ENCODE measurements at regions not wholly inside any gene's neighbourhood (a gene's known extent, or its start where the extent isn't known, plus 50 kb on each side); places are given as distances from the start of the nearest gene placed in this dataset.
A peak's percentile ranks its signal among the peaks of the same experiment; 100 is the strongest.

GRCh38 chr3:106560451-106560966, 691.7 kb upstream of the CBLB start:
- no peaks in the 10 kb centered on the region for H3F3A ChIP-seq (ENCODE audit: insufficient read depth, low read length)
- no peaks in the 10 kb centered on the region for H4K20me1 ChIP-seq (ENCODE audit: insufficient read depth, low read length)
- H3K4me1 ChIP-seq (ENCODE audit: insufficient read depth, low read length, severe bottlenecking), result no peaks in the 10 kb centered on the region
- H3K4me2 ChIP-seq (ENCODE audit: low read length), result no peak overlapping the region
- no peak overlapping the region for H3K9ac ChIP-seq (ENCODE audit: low read length)
- no peaks in the 10 kb centered on the region for H3K79me2 ChIP-seq (ENCODE audit: insufficient read depth, low read length)
- H3K4me3 ChIP-seq (ENCODE audit: low read depth, low read length, poor library complexity, severe bottlenecking), result no peak overlapping the region
- peak overlapping the region; percentile 41; the same call in 1 of the 2 replicates for H2AFZ ChIP-seq (ENCODE audit: low read length)
- H3K9me2 ChIP-seq (ENCODE audit: low read depth, low read length), result no peaks in the 10 kb centered on the region
- no peak for TF ChIP-seq CTCF (IDR thresholded peaks at IDR 0.05; ENCODE audit: low read length)
- TF ChIP-seq EZH2 (IDR thresholded peaks at IDR 0.05; ENCODE audit: borderline replicate concordance, low read length), result no peak
- H3K9me3 ChIP-seq (ENCODE audit: low read length), result no peaks in the 10 kb centered on the region
- H3K36me3 ChIP-seq (ENCODE audit: insufficient read depth, low read length), result no peaks in the 10 kb centered on the region
- H3K27ac ChIP-seq (ENCODE audit: low read depth, low read length, poor library complexity, severe bottlenecking), result no peak overlapping the region
- H3K27me3 ChIP-seq (ENCODE audit: insufficient read depth, low read length), result no peaks in the 10 kb centered on the region

- H3K4me1 ChIP-seq (ENCODE audit: insufficient read depth, low read length, severe bottlenecking), result peaks cover 12% of the 10 kb centered on the region
- no peak overlapping the region for H3K4me3 ChIP-seq (ENCODE audit: low read depth, low read length, poor library complexity, severe bottlenecking)
- no peaks in the 10 kb centered on the region for H3K27me3 ChIP-seq (ENCODE audit: insufficient read depth, low read length)
- H3K4me2 ChIP-seq (ENCODE audit: low read length), result no peak overlapping the region; the same call in 1 of the 2 replicates
- no peak overlapping the region for H3K27ac ChIP-seq (ENCODE audit: low read depth, low read length, poor library complexity, severe bottlenecking)
- H3K79me2 ChIP-seq (ENCODE audit: insufficient read depth, low read length), result no peaks in the 10 kb centered on the region
- no peak overlapping the region for H3K9ac ChIP-seq (ENCODE audit: low read length)
- H3K9me2 ChIP-seq (ENCODE audit: low read depth, low read length), result no peaks in the 10 kb centered on the region
- H3K36me3 ChIP-seq (ENCODE audit: insufficient read depth, low read length), result no peaks in the 10 kb centered on the region
- TF ChIP-seq CTCF (IDR thresholded peaks at IDR 0.05; ENCODE audit: low read length) (peak; percentile 40; the same call in 1 of the 2 replicates), EZH2 (IDR thresholded peaks at IDR 0.05; ENCODE audit: borderline replicate concordance, low read length) (no peak)
- H3K9me3 ChIP-seq (ENCODE audit: low read length), result no peaks in the 10 kb centered on the region
- H2AFZ ChIP-seq (ENCODE audit: low read length), result peak overlapping the region; percentile 64
- no peaks in the 10 kb centered on the region for H4K20me1 ChIP-seq (ENCODE audit: insufficient read depth, low read length)
- no peaks in the 10 kb centered on the region for H3F3A ChIP-seq (ENCODE audit: insufficient read depth, low read length)
Observed at GRCh38 chr3:106566277-106566676, 697.5 kb upstream of the CBLB start.

- Histone ChIP-seq H3K9me2 (ENCODE audit: low read depth, low read length) (no peaks in the 10 kb centered on the region), H2AFZ (ENCODE audit: low read length) (no peak overlapping the region), H3K4me3 (ENCODE audit: low read depth, low read length, poor library complexity, severe bottlenecking) (no peak overlapping the region), H3K27me3 (ENCODE audit: insufficient read depth, low read length) (no peaks in the 10 kb centered on the region), H3K36me3 (ENCODE audit: insufficient read depth, low read length) (no peaks in the 10 kb centered on the region), H3K9me3 (ENCODE audit: low read length) (no peaks in the 10 kb centered on the region), H3K9ac (ENCODE audit: low read length) (no peak overlapping the region), H3F3A (ENCODE audit: insufficient read depth, low read length) (no peaks in the 10 kb centered on the region), H3K4me1 (ENCODE audit: insufficient read depth, low read length, severe bottlenecking) (peaks cover 12% of the 10 kb centered on the region), H3K27ac (ENCODE audit: low read depth, low read length, poor library complexity, severe bottlenecking) (no peak overlapping the region), H3K79me2 (ENCODE audit: insufficient read depth, low read length) (no peaks in the 10 kb centered on the region), H4K20me1 (ENCODE audit: insufficient read depth, low read length) (no peaks in the 10 kb centered on the region), H3K4me2 (ENCODE audit: low read length) (no peak overlapping the region)
- TF ChIP-seq CTCF (IDR thresholded peaks at IDR 0.05; ENCODE audit: low read length), result no peak
- no peak for TF ChIP-seq EZH2 (IDR thresholded peaks at IDR 0.05; ENCODE audit: borderline replicate concordance, low read length)
Observed at GRCh38 chr3:106570426-106570825, 701.6 kb upstream of the CBLB start.

Data from OCI-LY1 (cell line).